ENCODE measurements at regions not wholly inside any gene's neighbourhood (a gene's known extent, or its start where the extent isn't known, plus 50 kb on each side); places are given as distances from the start of the nearest gene placed in this dataset.

DNA sequence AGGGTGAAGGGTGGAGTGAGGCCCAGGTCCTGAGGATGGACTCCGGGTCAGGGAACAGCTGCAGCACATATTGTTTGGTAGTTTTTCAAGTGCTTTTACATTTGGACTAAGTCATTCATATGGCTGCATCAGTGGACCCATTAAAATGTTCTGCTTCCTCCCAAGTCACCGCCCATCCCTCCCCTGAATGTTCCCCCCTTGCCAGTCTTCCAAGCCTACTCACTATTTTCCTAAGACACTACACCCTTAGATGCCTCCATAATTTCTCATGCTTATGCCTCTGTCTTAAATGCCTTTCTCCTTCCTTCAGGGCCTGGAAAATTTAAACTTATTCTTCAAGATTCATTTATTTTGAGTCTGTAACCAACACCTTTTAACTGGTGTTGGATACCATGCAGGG, 86.6 kb upstream of the NR4A3 start:
- TF ChIP-seq EP300 (IDR thresholded peaks at IDR 0.05; ENCODE audit: borderline replicate concordance in 1 of 2, low read depth in 2 of 2, low read length in 2 of 2) (no peak), MAFK (IDR thresholded peaks at IDR 0.05; ENCODE audit: low read depth, low read length) (no peak), ASH2L (IDR thresholded peaks at IDR 0.05; ENCODE audit: low read length) (no peak), CHD2 (IDR thresholded peaks at IDR 0.05; ENCODE audit: low read length) (no peak), EZH2 (IDR thresholded peaks at IDR 0.05; ENCODE audit: low read depth, low read length, severe bottlenecking) (no peak), POLR2A (IDR thresholded peaks at IDR 0.05; ENCODE audit: control extremely low read depth in 1 of 2, low read depth in 2 of 2, low read length in 2 of 2) (no peak), YY1 (IDR thresholded peaks at IDR 0.05; ENCODE audit: low read depth, low read length) (no peak), RFX5 (IDR thresholded peaks at IDR 0.05; ENCODE audit: borderline replicate concordance, low read depth, low read length) (no peak), CBX5 (IDR thresholded peaks at IDR 0.05; ENCODE audit: low read depth, low read length) (no peak), HDAC2 (IDR thresholded peaks at IDR 0.05; ENCODE audit: borderline replicate concordance in 1 of 2, low read depth in 2 of 2, low read length in 2 of 2) (no peak)
- TF ChIP-seq, protein P1, sequence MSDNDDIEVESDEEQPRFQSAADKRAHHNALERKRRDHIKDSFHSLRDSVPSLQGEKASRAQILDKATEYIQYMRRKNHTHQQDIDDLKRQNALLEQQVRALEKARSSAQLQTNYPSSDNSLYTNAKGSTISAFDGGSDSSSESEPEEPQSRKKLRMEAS (IDR thresholded peaks at IDR 0.05) = no peak
- TF ChIP-seq, protein P2, sequence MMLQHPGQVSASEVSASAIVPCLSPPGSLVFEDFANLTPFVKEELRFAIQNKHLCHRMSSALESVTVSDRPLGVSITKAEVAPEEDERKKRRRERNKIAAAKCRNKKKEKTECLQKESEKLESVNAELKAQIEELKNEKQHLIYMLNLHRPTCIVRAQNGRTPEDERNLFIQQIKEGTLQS (IDR thresholded peaks at IDR 0.05; ENCODE audit: insufficient read depth, low read depth, low read length) = no peak
- TF ChIP-seq, protein P3, sequence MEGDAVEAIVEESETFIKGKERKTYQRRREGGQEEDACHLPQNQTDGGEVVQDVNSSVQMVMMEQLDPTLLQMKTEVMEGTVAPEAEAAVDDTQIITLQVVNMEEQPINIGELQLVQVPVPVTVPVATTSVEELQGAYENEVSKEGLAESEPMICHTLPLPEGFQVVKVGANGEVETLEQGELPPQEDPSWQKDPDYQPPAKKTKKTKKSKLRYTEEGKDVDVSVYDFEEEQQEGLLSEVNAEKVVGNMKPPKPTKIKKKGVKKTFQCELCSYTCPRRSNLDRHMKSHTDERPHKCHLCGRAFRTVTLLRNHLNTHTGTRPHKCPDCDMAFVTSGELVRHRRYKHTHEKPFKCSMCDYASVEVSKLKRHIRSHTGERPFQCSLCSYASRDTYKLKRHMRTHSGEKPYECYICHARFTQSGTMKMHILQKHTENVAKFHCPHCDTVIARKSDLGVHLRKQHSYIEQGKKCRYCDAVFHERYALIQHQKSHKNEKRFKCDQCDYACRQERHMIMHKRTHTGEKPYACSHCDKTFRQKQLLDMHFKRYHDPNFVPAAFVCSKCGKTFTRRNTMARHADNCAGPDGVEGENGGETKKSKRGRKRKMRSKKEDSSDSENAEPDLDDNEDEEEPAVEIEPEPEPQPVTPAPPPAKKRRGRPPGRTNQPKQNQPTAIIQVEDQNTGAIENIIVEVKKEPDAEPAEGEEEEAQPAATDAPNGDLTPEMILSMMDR (IDR thresholded peaks at IDR 0.05; ENCODE audit: control extremely low read depth in 1 of 3, insufficient read depth in 1 of 3, low read depth in 1 of 3, low read length in 3 of 3) = no peak
